T-helper 1 cell treated with Interleukin-12 subunit alpha and Interleukin-12 subunit beta and Interleukin-4 antibody, amounts not matched to agents 30 ng/mL and 1 ng/mL, for 36 hours (primary cell): ENCODE measurements at regions not wholly inside any gene's neighbourhood (a gene's known extent, or its start where the extent isn't known, plus 50 kb on each side); places are given as distances from the start of the nearest gene placed in this dataset.

ENCODE experiments used
- intact Hi-C: fragments of 100-400 bp; cut with micrococcal nuclease; formaldehyde crosslinking; loops from one replicate; pipeline ENCODE4 v1.15.1; 2024

GRCh38 chr1:87806379-87807094 is 477.9 kb downstream of the LMO4 start:
- intact Hi-C loops: no loop called here

- intact Hi-C loops: no loop called here
These were observed 481.5 kb downstream of the LMO4 start for GRCh38 chr1:87810166-87810565.

- intact Hi-C loops: no loop called here
These were observed 484.3 kb downstream of the LMO4 start for GRCh38 chr1:87812871-87813577.

DNA sequence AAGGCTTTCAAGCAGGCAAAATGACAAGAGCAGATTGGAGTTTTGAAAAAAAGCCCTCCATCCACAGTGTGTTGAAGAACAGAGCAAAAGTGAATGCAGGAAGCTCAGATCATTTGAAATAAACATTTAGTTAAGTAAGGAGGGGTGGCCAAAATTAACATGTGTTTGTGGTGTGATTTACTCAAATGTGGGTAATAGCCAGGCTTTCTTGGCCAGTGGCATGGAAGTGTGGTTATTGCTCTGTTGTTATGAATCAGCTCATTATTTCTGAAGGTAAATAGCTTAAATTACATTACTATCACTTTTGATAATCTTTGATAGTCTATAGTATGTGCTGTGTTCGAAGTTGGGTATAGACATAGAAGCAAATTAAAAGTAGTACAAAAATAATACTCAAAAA is 485.9 kb downstream of the LMO4 start:
- intact Hi-C loops: no loop called here

DNA sequence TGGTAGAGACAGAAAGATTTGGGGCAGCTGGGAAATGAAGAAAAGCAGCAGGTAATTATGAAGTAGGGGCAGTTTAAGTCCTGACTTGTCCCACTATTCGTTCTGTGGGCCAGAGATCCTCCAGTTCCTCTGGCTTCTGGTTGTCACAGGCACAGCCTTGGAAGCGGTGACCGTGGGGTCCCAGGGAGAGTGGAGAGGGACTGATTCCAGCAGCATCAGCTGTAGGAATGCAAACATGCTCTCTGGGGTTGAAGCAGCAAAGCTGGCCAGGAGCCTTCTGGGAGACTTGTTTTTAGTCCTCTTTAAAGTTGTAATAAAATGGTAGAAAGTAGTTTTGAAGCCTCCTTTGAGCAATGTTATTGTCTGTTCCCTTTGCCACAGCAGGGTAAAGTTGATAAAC is 488.0 kb downstream of the LMO4 start:
- intact Hi-C loops: no loop called here

GRCh38 chr1:87820668-87821334 is 492.1 kb downstream of the LMO4 start:
- intact Hi-C loops: no loop called here

DNA sequence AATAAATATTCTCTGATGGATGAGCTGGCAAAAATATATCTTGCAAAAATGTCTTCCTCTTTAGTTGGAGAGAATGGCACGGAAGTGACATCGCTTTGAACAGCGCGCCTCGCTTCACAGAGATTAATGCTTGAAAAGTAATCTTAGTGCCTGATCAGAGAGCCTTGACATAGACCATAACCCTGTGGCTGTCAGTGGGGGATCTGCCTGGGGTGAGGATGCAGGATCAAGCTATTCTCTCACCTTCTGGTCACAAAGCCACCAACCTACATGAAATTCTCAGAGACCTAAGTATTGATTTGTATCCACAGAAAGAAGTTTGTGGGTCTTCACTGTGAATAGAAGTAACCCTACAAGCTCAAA is 492.6 kb downstream of the LMO4 start:
- intact Hi-C loops: no loop called here

- intact Hi-C loops: no loop called here
These were observed 498.1 kb downstream of the LMO4 start for GRCh38 chr1:87826681-87827251.

DNA sequence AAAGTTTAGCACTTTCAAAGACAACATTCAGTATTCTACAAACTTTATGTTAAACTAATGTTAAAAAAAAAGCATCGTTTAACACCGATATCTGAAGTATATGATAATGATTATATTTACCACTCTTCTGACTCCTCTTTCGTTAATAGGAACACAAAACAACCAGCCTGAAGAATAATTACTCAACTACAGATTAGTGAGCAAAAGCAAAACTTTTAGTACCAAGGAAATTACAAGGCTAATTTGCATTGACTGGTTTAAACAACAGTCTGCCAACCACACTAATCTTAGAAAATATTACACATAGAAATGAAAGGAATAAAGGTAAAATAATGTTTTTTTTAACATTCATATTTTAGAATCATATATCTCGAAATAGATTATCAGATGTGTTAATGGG is 500.7 kb downstream of the LMO4 start:
- intact Hi-C loops: no loop called here

DNA sequence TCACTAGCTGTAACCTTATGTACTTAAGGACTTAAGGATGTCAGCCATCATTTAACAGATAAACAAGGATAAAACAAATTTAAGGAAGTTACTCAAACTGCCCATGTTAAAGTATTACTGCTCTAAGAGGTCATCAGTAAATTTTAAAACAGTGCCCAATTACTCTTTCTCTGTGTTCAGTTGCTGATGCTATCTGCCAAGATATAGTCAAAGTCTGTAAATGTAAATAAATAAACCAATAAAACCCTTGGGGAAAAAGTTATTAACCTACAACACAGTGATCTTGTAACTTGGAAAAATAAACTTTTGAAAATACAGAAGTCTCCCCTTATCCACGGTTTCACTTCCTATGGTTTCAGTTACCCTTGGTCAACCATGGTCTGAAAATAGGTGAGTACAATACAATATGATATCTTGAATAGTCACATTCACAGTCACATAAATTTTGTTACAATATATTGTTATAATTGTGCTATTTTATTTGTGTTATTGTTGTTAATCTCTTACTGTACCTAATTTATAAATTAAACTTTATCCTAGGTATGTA is 501.8 kb downstream of the LMO4 start:
- intact Hi-C loops: no loop called here

DNA sequence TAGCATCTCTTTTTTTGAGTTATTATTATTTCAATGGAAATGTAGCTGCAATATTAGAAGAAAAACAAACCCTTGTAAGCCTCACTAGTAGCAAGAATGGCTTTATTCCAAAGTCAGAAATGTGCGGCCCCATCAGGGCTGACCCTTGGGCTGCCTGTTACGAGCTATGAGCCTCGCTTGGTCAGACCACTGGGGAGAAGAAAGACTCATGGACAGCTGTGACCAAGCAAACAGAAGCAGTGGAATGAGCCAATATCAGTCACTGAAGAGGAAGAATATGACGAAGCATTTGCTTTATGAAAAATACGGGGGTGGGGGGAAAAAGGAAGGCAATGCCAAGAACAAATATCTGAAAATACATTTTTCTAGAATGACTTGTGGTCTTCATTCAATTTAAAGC is 504.5 kb downstream of the LMO4 start:
- intact Hi-C loops: no loop called here

DNA sequence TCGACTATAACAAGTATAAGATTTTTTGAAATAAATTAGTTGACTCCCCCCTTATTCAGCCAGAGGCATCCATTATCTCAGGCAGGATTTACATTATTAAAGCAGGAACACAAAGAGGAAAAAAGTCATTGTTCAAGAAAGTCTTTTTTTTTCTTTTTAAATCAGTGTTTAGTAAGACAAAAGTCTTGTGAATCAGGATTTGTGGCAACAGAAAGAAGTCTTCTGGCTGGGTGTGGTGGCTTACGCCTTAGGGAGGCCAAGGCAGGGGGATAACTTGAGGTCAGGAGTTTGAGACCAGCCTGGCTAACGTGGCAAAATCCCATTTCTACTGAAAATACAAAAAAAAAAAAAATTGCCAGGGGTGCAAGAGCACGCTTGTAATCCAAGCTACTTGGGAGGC is 505.5 kb downstream of the LMO4 start:
- intact Hi-C loops: no loop called here

DNA sequence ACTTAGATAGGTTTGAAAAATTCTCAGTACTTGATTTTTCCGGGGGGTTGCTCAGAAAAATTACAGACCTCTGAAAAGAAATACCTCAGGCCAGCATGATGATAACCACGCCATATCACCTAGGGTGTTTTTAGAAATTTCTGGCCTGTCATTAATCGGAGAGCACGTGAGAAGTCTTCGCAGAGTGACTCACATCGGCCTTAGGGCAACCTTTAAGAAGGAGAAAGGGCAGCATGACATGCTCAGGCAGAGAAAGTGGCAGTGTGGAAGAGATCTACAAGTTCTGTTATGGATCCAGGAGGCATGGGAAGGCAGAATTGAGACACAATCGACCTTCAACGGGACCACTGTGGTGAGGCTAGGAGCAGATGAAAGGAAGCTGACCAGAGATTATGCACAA is 506.3 kb downstream of the LMO4 start:
- intact Hi-C loops: no loop called here

DNA sequence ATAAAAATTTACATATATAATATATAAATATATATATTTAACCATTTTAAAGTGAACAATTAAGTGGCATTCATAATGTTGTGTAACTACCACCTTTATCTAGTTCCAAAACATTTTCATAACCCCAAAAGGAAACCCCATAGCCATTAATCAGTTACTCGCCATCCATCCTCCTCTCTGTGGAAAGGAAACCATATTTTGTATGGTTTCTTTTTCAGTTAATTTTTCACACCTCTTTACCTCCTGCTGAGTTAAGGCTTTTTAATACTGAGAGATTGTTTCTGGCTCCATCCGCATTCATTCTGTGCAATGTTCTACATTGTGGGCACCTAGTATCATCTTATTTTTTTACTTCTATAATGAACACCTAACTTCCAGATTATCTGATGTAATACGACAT is 512.1 kb downstream of the LMO4 start:
- intact Hi-C loops: no loop called here

DNA sequence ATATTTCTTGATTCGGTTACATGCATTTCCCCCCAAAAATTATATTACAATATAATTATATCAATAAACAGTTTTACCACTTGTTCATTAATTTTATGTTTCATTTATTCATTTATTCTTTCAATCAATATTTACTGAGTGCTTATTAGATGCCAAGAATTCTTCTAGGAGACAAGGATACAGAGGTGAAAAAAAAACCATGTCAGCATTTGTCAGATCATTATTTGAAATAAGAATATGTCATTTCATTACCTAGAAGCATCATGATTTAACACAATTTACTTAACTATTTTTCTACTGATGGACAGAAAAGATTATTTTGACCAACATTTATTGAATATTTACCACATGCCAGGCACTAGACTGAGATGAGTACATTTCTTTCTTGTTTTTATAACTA is 512.7 kb downstream of the LMO4 start:
- intact Hi-C loops: no loop called here

GRCh38 chr1:87842156-87842555 is 513.5 kb downstream of the LMO4 start:
- intact Hi-C loops: no loop called here

DNA sequence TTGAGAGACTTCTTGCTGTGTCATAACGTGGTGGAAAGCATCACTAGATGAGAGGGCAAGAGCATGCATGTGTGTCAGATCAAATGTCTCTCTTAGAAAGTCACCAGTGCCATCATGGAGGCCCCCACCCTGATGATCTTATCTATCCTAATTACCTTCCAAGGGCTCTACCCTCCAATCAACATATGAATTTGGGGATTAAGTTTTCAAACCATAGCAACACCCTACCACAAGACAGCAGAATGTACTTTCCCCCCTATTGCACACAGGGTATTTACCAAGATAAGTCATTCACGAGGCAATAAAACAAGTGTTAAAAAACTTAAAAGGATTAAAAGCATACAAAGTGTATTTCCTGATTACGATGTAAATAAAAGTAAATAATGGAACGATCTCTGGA is 515.6 kb downstream of the LMO4 start:
- intact Hi-C loops: no loop called here

DNA sequence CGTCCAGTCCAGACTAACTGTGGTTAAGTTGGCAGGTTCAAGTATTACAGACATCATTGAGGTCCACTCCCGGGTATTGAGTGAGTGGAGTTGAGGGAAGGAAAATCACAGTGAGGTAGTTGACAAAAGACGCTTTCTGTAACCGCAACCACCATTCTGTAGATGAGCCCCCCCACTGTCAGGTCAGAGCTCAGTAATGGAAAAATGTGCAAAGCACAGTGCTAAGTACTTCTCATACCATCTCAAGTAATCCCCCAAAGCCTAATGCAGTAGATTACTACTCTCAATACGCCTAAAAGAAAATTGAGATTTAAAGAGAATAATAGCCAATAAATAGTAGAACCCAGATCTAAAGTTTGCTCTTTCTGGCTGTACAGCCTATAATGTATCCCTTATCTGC is 522.8 kb downstream of the LMO4 start:
- intact Hi-C loops: no loop called here

- intact Hi-C loops: no loop called here
These were observed 523.9 kb downstream of the LMO4 start for GRCh38 chr1:87852410-87853161.

DNA sequence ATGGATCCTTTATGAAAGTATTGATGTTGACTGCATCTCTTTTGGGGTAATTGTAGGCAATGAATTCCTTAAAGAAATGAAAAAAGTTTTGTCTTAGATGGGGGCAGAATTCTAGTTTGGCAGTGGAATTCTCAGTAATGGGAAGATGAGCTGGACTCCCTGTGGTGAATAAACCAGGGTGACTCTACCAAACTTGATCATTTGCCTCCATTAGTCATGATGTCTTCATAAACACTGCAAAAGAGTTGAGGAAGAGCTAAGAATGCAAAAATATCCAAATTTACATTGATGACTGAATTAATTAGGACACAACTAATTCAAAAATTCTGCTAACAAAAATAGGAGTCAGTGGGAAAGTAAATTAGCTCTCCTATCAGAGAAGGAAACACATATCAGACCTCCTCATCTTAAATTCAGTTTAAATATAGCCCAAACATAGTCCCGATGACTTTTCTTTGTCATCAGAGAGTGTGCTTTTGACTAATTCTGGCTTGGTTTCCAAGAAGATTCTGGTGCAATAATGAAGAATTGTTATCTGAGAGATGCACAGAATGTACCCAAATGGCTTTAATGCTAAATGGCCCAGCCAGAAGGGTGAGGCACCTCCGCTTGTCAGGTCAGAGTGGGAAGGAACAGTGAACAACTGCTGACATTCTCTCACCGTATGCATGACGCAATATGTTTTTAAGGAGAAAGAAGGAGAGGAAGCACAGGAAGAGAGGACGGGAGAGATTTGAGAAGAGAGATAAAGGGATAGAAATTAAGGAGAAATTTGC is 525.1 kb downstream of the LMO4 start:
- intact Hi-C loops: no loop called here

GRCh38 chr1:87863317-87863716 is 534.6 kb downstream of the LMO4 start:
- intact Hi-C loops: no loop called here
